Retinal pigment epithelial cell (primary cell): ENCODE measurements at regions not wholly inside any gene's neighbourhood (a gene's known extent, or its start where the extent isn't known, plus 50 kb on each side); places are given as distances from the start of the nearest gene placed in this dataset.
A peak's percentile ranks its signal among the peaks of the same experiment; 100 is the strongest.

Source experiments
- DNase-seq: peaks from one replicate; pipeline ENCODE4 v3.0.0-alpha.2; 2010; ENCODE audit warnings: low read depth
- H3K4me3 ChIP-seq: 2 replicates; pipeline ENCODE4 v1.5.1; 2011; ENCODE audit warnings: mild to moderate bottlenecking, low read length, control low read depth, moderate library complexity
- TF ChIP-seq, protein P1 (sequence below): conservative IDR thresholded peaks from 2 replicates; pipeline ENCODE4 v1.5.1; 2011; ENCODE audit warnings: low read depth, low read length, control low read depth, inconsistent platforms

DNA sequence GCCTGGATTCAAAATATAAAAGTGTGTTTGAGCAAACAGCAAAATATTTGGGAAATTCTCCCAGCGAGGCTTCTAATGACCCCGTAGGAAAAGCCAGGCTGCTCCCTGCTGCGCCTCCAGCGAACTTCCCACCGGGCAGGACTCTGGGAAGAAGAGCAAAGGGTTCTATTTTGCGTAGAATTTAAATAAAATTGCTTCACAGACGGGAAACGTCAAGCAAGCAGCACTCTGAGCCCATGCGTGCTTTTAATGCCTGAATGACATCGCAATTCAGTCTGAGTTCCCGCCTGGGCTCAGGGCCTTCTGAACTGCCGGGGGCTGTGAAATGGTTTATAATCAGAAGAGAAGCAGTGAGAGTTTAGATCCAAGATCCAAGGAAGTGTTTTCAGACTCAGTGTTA, 775.1 kb downstream of the BRD1 start:
- H3K4me3 ChIP-seq, result peak overlapping the region; percentile 17
- DNase-seq, result no peak
- TF ChIP-seq, protein P1, sequence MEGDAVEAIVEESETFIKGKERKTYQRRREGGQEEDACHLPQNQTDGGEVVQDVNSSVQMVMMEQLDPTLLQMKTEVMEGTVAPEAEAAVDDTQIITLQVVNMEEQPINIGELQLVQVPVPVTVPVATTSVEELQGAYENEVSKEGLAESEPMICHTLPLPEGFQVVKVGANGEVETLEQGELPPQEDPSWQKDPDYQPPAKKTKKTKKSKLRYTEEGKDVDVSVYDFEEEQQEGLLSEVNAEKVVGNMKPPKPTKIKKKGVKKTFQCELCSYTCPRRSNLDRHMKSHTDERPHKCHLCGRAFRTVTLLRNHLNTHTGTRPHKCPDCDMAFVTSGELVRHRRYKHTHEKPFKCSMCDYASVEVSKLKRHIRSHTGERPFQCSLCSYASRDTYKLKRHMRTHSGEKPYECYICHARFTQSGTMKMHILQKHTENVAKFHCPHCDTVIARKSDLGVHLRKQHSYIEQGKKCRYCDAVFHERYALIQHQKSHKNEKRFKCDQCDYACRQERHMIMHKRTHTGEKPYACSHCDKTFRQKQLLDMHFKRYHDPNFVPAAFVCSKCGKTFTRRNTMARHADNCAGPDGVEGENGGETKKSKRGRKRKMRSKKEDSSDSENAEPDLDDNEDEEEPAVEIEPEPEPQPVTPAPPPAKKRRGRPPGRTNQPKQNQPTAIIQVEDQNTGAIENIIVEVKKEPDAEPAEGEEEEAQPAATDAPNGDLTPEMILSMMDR, result no peak

DNA sequence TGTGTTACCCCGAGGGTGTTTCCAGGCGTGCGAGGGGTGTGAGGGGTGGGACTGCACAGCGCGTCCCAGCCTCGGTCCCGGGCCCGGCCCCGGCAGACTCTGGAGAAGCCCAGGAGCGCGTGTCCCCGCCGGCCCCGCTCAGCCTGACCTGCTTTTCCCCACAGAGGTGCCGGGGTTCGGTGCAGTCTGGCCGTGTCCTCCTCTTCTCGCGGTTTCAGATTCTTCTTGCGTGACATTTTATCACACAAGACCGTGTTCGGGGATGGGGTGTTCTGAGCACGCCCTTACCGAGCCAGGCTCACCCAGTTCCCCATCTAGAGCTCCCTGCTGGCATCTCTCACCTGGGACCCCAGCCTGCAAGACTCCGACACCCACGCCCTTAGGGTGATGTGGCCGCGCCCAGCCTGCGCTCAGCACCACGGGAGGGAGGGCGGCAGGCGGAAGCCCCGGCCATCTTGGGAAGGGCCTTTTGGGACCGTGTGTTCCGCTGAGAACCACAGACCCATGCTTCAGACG, 775.6 kb downstream of the BRD1 start:
- TF ChIP-seq, protein P1, result no peak

DNA sequence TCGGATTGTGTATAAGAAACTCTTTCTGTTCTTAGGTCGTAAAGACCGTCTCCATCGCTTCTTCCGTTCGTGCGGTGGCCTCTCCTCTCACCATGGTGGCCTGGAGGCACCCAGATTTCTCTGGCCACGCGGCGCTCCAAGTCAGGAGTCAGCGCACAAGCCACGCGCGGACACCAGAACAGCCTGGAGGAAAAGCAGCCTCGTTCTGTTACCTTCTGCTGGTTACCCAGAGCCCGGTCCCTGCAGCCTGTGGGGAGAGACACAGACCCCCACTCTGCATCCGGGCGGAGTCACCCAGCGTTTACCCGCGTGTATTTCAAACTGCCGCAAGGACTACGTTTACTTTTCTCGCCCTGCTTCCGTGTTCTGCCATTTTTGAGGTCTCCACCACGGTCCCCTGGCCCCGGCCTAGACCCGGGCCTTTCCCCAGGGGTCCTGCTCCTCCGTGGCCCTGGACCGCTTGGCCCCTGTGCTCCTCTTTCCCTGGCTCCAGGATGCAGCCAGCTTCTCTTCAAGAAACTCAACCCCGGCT, 776.1 kb downstream of the BRD1 start:
- DNase-seq, result no peak
- no peak overlapping the region for H3K4me3 ChIP-seq
- TF ChIP-seq, protein P1, result no peak

More for the DNA sequence above, 775.6 kb downstream of the BRD1 start:
- H3K4me3 ChIP-seq, result peak overlapping the region; percentile 17
- no peak for DNase-seq

DNA sequence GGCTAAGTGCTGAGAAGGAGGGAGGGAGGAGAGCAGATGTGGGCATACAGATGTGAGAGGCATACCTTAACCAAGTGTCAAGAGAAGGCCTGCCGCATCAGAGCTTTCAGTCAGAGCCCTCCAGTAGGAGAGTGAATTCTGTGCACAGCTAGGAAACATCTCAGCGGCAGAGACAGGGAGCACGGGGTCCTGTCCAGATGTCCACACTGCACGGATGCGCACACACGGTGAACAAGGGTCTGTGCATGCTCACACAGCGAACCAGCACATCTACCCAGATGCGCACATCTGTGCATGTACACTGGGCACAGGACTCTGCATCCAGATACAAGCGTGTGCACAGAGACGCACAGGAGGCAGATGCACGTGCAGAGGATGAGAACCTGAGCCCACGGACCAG, 778.0 kb downstream of the BRD1 start:
- H3K4me3 ChIP-seq, result no peak overlapping the region
- TF ChIP-seq, protein P1, result no peak
- DNase-seq, result no peak

DNA sequence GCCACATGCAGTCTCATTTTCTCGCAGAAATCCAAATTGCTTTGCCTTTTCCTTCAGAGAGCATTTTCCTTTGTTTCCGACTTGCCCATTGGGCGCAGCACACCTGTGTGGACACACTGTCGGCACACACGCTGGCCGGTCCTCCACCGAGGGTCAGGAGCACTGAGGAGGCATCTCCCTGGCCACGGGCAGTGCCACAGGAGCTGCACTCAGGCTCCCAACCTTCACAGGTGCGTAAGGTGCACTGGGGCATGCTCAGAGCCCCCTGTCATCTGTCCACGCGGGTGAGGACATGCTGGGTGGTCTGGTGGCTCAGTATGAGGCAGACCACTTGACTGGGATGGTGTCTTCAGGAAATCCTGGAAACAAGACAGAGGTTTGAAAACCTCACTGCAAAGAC, 779.1 kb downstream of the BRD1 start:
- DNase-seq, result no peak
- TF ChIP-seq, protein P1, result no peak
- H3K4me3 ChIP-seq, result no peak overlapping the region

DNA sequence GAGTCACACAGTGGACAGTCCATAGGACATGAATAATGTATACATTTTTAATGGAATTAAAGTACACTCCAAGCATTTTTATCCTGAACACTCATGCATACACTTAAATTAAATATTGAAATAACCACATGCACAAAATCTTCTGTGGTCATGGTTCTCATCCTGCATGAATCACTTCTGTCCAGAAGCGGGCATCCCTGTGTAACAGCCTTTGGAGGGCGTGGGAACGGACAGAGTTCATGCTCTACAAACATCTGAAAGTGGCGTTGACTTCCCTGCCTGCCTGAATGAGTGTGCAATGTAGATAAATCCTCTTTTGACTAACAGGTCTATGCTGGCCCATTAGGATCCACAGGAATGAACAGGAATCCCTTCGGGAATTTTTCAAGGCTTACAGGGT, 780.2 kb downstream of the BRD1 start:
- H3K4me3 ChIP-seq, result no peak overlapping the region
- TF ChIP-seq, protein P1, result no peak
- DNase-seq, result no peak

DNA sequence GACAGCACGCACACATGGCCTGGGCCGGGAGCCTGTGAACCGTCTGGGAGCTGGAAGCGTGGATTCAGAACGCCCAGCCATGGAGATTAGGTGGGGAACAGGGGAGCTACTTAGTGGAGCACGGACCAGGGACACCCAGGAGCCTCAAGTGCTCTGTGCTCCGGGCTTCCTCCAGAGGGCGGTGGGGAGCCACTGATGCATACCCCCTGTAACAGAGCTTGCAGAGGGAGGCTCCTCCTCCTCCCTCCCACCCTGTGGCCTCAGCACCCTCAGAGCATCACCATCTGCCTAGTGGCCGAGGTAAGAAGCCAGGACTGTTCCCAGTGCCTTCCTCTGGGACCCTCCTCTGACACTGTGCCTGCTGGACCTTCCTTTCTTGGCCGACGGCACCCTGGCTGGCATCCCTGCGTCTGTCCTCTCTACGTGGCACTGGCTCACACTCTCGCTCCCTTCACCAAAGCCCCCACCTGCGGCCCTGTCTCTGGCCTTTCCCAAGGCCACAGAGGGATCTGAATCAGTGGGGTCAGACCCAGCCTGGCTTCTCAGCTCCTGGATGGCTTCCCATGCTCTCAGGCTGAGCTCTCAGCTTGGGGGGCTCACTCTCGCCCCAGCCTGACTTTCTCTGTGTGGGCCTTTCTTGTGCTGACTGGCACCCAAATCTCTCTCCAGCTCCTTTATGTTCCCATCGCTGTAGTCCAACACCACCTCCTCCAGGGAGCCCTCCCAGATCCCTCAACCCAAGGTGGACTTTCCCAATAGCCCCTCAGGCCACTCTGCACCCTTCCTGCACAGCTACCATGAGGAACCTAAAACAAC, 780.9 kb downstream of the BRD1 start:
- DNase-seq, result no peak
- TF ChIP-seq, protein P1, result no peak
- H3K4me3 ChIP-seq, result no peak overlapping the region
